ENCODE measurements at regions not wholly inside any gene's neighbourhood (a gene's known extent, or its start where the extent isn't known, plus 50 kb on each side); places are given as distances from the start of the nearest gene placed in this dataset.

GRCh38 chrX:11881485-11882170 is 123.6 kb downstream of the MSL3 start:
- Mint-ChIP-seq H3K27ac (ENCODE audit: unreplicated experiment) (no peak overlapping the region), H3K27me3 (ENCODE audit: unreplicated experiment) (peaks cover 1% of the 10 kb centered on the region), H3K4me3 (ENCODE audit: unreplicated experiment) (no peak overlapping the region), H3K9me3 (ENCODE audit: unreplicated experiment) (no peaks in the 10 kb centered on the region), H3K4me1 (ENCODE audit: unreplicated experiment) (no peaks in the 10 kb centered on the region), H3K36me3 (ENCODE audit: low read depth, unreplicated experiment) (no peaks in the 10 kb centered on the region)
- TF ChIP-seq CTCF (IDR thresholded peaks at IDR 0.05; ENCODE audit: unreplicated experiment) = no peak
- no peak for DNase-seq (ENCODE audit: low spot score)

GRCh38 chrX:11886745-11887144 is 128.7 kb downstream of the MSL3 start:
- Mint-ChIP-seq H3K36me3 (ENCODE audit: low read depth, unreplicated experiment) (no peaks in the 10 kb centered on the region), H3K27ac (ENCODE audit: unreplicated experiment) (no peak overlapping the region), H3K4me1 (ENCODE audit: unreplicated experiment) (no peaks in the 10 kb centered on the region), H3K27me3 (ENCODE audit: unreplicated experiment) (peaks cover 1% of the 10 kb centered on the region), H3K4me3 (ENCODE audit: unreplicated experiment) (no peak overlapping the region), H3K9me3 (ENCODE audit: unreplicated experiment) (no peaks in the 10 kb centered on the region)
- no peak for DNase-seq (ENCODE audit: low spot score)
- TF ChIP-seq CTCF (IDR thresholded peaks at IDR 0.05; ENCODE audit: unreplicated experiment) = no peak

DNA sequence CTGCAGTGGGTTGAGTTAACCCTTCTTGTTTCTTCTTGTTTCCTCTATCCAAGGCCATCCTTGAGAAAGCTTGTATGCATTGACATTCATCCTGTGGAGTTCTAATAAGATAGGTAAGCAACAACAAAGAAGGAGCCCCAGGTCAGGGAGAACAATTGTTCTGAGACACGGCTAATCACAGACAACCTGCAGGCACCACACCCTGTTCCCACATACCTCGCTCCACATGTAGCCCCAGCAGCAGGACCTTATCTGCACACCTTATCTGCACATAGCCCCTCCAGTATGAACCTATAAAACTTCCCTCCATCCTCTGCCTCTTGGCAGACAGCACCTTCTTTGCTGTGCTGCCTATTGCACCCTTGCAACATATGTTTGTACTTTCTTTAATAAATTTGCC is 129.1 kb downstream of the MSL3 start:
- no peak overlapping the region for H3K27ac Mint-ChIP-seq (ENCODE audit: unreplicated experiment)
- H3K9me3 Mint-ChIP-seq (ENCODE audit: unreplicated experiment) = no peaks in the 10 kb centered on the region

GRCh38 chrX:11888421-11888820 is 130.4 kb downstream of the MSL3 start:
- DNase-seq (ENCODE audit: low spot score) = no peak
- Mint-ChIP-seq H3K27me3 (ENCODE audit: unreplicated experiment) (no peaks in the 10 kb centered on the region), H3K27ac (ENCODE audit: unreplicated experiment) (no peak overlapping the region), H3K4me3 (ENCODE audit: unreplicated experiment) (no peak overlapping the region), H3K9me3 (ENCODE audit: unreplicated experiment) (no peaks in the 10 kb centered on the region), H3K36me3 (ENCODE audit: low read depth, unreplicated experiment) (no peaks in the 10 kb centered on the region), H3K4me1 (ENCODE audit: unreplicated experiment) (no peaks in the 10 kb centered on the region)
- no peak for TF ChIP-seq CTCF (IDR thresholded peaks at IDR 0.05; ENCODE audit: unreplicated experiment)

More for the DNA sequence above, 129.1 kb downstream of the MSL3 start:
- peaks cover under 1% of the 10 kb centered on the region for H3K27me3 Mint-ChIP-seq (ENCODE audit: unreplicated experiment)
- no peak overlapping the region for H3K4me3 Mint-ChIP-seq (ENCODE audit: unreplicated experiment)
- H3K36me3 Mint-ChIP-seq (ENCODE audit: low read depth, unreplicated experiment) = no peaks in the 10 kb centered on the region
- no peaks in the 10 kb centered on the region for H3K4me1 Mint-ChIP-seq (ENCODE audit: unreplicated experiment)
- DNase-seq (ENCODE audit: low spot score) = no peak
- TF ChIP-seq CTCF (IDR thresholded peaks at IDR 0.05; ENCODE audit: unreplicated experiment) = no peak

GRCh38 chrX:11889791-11890190 is 131.8 kb downstream of the MSL3 start:
- Mint-ChIP-seq H3K4me3 (ENCODE audit: unreplicated experiment) (no peak overlapping the region), H3K27me3 (ENCODE audit: unreplicated experiment) (no peaks in the 10 kb centered on the region), H3K36me3 (ENCODE audit: low read depth, unreplicated experiment) (no peaks in the 10 kb centered on the region), H3K9me3 (ENCODE audit: unreplicated experiment) (no peaks in the 10 kb centered on the region), H3K4me1 (ENCODE audit: unreplicated experiment) (no peaks in the 10 kb centered on the region), H3K27ac (ENCODE audit: unreplicated experiment) (no peak overlapping the region)
- no peak for TF ChIP-seq CTCF (IDR thresholded peaks at IDR 0.05; ENCODE audit: unreplicated experiment)
- DNase-seq (ENCODE audit: low spot score) = no peak
